ENCODE measurements at regions not wholly inside any gene's neighbourhood (a gene's known extent, or its start where the extent isn't known, plus 50 kb on each side); places are given as distances from the start of the nearest gene placed in this dataset.

GRCh38 chr13:30027569-30028455 is 177.4 kb upstream of the UBL3 start:
- no peak for DNase-seq

- no peak for DNase-seq
Observed at GRCh38 chr13:30026909-30027308, 176.5 kb upstream of the UBL3 start.

GRCh38 chr13:30026093-30026492 is 175.7 kb upstream of the UBL3 start:
- no peak for DNase-seq

GRCh38 chr13:30025351-30025750 is 174.9 kb upstream of the UBL3 start:
- no peak for DNase-seq

- no peak for DNase-seq
Observed at GRCh38 chr13:30024125-30024865, 173.9 kb upstream of the UBL3 start.

GRCh38 chr13:30023196-30023895 is 172.9 kb upstream of the UBL3 start:
- DNase-seq, result no peak

- no peak for DNase-seq
Observed at GRCh38 chr13:30022796-30023195, 172.4 kb upstream of the UBL3 start.

GRCh38 chr13:30022256-30022655 is 171.8 kb upstream of the UBL3 start:
- DNase-seq, result no peak

GRCh38 chr13:30021611-30022010 is 171.2 kb upstream of the UBL3 start:
- no peak for DNase-seq

- DNase-seq, result no peak
Observed at GRCh38 chr13:30020726-30021312, 170.4 kb upstream of the UBL3 start.

- no peak for DNase-seq
Observed at GRCh38 chr13:30019648-30020626, 169.5 kb upstream of the UBL3 start.

- DNase-seq, result no peak
Observed at GRCh38 chr13:30017880-30018279, 167.5 kb upstream of the UBL3 start.

- no peak for DNase-seq
Observed at GRCh38 chr13:30016398-30016797, 166.0 kb upstream of the UBL3 start.

- no peak for DNase-seq
Observed at GRCh38 chr13:30009411-30009810, 159.0 kb upstream of the UBL3 start.

- no peak for DNase-seq
Observed at GRCh38 chr13:30006246-30006645, 155.8 kb upstream of the UBL3 start.

GRCh38 chr13:30004204-30004603 is 153.8 kb upstream of the UBL3 start:
- no peak for DNase-seq

- no peak for DNase-seq
Observed at GRCh38 chr13:30002577-30002976, 152.2 kb upstream of the UBL3 start.

- no peak for DNase-seq
Observed at GRCh38 chr13:30000370-30000765, 150.0 kb upstream of the UBL3 start.

GRCh38 chr13:29999492-30000369 is 149.3 kb upstream of the UBL3 start:
- DNase-seq, result no peak

- no peak for DNase-seq
Observed at GRCh38 chr13:29996316-29996715, 145.9 kb upstream of the UBL3 start.

All from right forelimb (tissue), 1 donor.